Calu3 (cell line): ENCODE measurements at regions not wholly inside any gene's neighbourhood (a gene's known extent, or its start where the extent isn't known, plus 50 kb on each side); places are given as distances from the start of the nearest gene placed in this dataset.

Experiments used
- BruUV-seq: library from RNA; stranded (reverse); fragments of 400-500 nt; replicated peaks from 2 replicates; lab custom pipeline; 2021; lab: Mats Ljungman, UMichigan
- CTCF ChIA-PET: fragments of 300-600 bp; sonication (Branson Sonifier 250); formaldehyde crosslinking; loops from one replicate; lab custom pipeline; 2022; ENCODE audit warnings: antibody characterized with exemption; lab: Charles Lee
- DNase-seq: peaks from one replicate; pipeline ENCODE4 v3.0.0; 2022
- H3K27ac Mint-ChIP-seq: one replicate; pipeline ENCODE4 v1.8.0; 2022; ENCODE audit warnings: mixed read lengths; ENCODE audit not compliant: unreplicated experiment
- H3K27me3 Mint-ChIP-seq: one replicate; pipeline ENCODE4 v1.8.0; 2022; ENCODE audit warnings: mixed read lengths; ENCODE audit not compliant: unreplicated experiment
- H3K36me3 Mint-ChIP-seq: one replicate; pipeline ENCODE4 v1.8.0; 2022; ENCODE audit warnings: mild to moderate bottlenecking, moderate library complexity, mixed read lengths; ENCODE audit not compliant: insufficient read depth, unreplicated experiment
- H3K4me1 Mint-ChIP-seq: one replicate; pipeline ENCODE4 v1.8.0; 2022; ENCODE audit warnings: mild to moderate bottlenecking, low read depth, mixed read lengths; ENCODE audit not compliant: unreplicated experiment
- H3K4me3 Mint-ChIP-seq: one replicate; pipeline ENCODE4 v1.8.0; 2022; ENCODE audit warnings: mild to moderate bottlenecking, low read depth, moderate library complexity, mixed read lengths; ENCODE audit not compliant: unreplicated experiment
- H3K9me3 Mint-ChIP-seq: one replicate; pipeline ENCODE4 v1.8.0; 2022; ENCODE audit warnings: low read depth, mixed read lengths; ENCODE audit not compliant: unreplicated experiment
- intact Hi-C: fragments of 100-400 bp; cut with micrococcal nuclease; formaldehyde crosslinking; loops from one replicate; pipeline ENCODE4 v1.10.0; 2022; ENCODE audit not compliant: unreplicated experiment
- TF ChIP-seq, protein P1 (sequence below): fragments of 200-600 bp; IDR thresholded peaks from one replicate; pipeline ENCODE4 v1.8.0; 2022; ENCODE audit warnings: antibody characterized with exemption; ENCODE audit not compliant: unreplicated experiment

DNA sequence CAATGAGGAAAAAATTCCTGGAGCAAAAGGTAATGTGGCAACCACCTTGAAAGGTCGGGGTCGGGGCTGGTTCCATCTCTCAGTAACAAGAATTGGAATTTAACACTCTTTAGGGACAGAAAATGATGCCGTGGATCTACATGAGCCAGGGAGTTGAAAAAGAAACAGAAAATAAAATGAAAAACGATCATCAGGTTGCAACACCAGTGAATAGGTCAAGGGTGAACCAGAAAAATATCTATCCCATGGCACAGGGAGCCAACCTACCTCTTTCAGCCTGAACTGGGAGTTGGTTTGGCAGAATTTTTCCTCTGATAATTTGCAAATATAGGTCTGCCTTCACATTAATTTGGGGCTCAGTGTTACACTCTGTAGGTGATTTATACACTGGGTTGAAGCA is 93.7 kb downstream of the C4orf33 start:
- DNase-seq: no peak
- TF ChIP-seq, protein P1, sequence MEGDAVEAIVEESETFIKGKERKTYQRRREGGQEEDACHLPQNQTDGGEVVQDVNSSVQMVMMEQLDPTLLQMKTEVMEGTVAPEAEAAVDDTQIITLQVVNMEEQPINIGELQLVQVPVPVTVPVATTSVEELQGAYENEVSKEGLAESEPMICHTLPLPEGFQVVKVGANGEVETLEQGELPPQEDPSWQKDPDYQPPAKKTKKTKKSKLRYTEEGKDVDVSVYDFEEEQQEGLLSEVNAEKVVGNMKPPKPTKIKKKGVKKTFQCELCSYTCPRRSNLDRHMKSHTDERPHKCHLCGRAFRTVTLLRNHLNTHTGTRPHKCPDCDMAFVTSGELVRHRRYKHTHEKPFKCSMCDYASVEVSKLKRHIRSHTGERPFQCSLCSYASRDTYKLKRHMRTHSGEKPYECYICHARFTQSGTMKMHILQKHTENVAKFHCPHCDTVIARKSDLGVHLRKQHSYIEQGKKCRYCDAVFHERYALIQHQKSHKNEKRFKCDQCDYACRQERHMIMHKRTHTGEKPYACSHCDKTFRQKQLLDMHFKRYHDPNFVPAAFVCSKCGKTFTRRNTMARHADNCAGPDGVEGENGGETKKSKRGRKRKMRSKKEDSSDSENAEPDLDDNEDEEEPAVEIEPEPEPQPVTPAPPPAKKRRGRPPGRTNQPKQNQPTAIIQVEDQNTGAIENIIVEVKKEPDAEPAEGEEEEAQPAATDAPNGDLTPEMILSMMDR: no peak
- H3K27me3 Mint-ChIP-seq: no peaks in the 10 kb centered on the region

DNA sequence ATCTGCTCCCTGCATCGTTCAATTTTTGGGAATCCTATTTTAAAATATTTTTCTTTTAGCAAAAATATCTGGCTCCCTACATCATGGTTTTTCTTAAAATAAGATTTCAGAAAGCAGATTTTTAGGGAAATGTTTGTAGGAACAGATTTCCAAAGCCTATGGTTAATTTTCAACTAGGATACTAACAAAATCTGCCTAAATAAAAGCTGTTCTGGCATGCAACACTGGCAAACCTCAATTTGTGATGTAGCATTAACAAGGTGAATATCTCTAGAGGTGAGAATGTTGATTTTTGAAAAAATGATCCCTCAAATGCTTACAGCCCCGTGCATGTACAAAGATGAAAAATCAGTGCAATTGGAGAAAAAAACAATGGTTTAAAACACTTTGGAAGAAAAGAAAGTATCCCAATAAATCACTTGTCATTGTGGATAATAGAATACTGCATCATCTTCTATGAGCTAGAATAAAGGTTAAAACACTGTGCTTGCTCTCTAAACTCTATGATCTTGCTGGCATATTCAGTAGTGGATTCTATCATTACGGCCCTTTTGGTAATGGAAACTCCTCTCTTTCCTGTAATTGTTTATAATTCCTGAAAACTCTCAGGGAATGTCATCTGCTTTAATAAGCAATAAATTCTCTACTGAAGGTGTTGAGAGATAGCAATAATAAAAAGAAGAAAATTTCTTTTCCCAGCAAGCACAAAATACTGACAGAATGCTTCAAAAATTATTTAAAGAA is 97.6 kb downstream of the C4orf33 start:
- CTCF ChIA-PET: no interaction called here
- intact Hi-C loops: no loop called here
- TF ChIP-seq, protein P1: no peak
- Mint-ChIP-seq H3K9me3 (no peaks in the 10 kb centered on the region), H3K27ac (no peak overlapping the region), H3K27me3 (no peaks in the 10 kb centered on the region), H3K4me3 (no peak overlapping the region), H3K4me1 (no peaks in the 10 kb centered on the region), H3K36me3 (no peaks in the 10 kb centered on the region)
- DNase-seq: no peak
- no TSS peak for BruUV-seq

More for the DNA sequence above, 93.7 kb downstream of the C4orf33 start:
- CTCF ChIA-PET: interaction anchor here (0.7 kb wide), 1 partner anchor 741 kb away, joined by 3 read pairs; no protein-coding TSS in a partner anchor
- Mint-ChIP-seq H3K4me1 (no peaks in the 10 kb centered on the region), H3K4me3 (no peak overlapping the region), H3K9me3 (no peaks in the 10 kb centered on the region), H3K36me3 (no peaks in the 10 kb centered on the region), H3K27ac (no peak overlapping the region)
- no TSS peak for BruUV-seq
- intact Hi-C loops: no loop called here

DNA sequence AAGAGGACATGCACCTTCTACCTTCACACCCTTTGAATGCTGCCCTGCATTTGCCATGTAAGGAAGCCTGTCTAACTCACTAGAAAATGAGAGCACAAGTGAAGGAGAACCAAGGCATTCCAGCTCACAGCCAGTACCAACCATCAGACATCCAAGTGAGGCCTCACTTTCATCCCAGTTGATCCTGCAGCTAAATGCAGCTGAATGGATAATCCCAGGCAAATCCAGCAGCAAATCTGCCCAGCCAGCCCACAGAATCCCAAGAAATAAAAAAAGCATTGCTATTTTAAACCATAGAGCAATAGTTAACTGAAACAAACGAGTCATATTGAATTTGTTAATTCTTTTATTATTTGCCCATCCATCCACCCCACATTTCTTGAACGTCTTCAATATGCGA is 112.5 kb downstream of the C4orf33 start:
- H3K36me3 Mint-ChIP-seq: no peaks in the 10 kb centered on the region
- H3K4me3 Mint-ChIP-seq: no peak overlapping the region
- H3K27ac Mint-ChIP-seq: no peak overlapping the region
- H3K27me3 Mint-ChIP-seq: no peaks in the 10 kb centered on the region
- CTCF ChIA-PET: no interaction called here
- no peak for DNase-seq
- intact Hi-C loops: no loop called here
- BruUV-seq: no TSS peak
- no peaks in the 10 kb centered on the region for H3K9me3 Mint-ChIP-seq
- H3K4me1 Mint-ChIP-seq: no peaks in the 10 kb centered on the region
- TF ChIP-seq, protein P1: no peak

DNA sequence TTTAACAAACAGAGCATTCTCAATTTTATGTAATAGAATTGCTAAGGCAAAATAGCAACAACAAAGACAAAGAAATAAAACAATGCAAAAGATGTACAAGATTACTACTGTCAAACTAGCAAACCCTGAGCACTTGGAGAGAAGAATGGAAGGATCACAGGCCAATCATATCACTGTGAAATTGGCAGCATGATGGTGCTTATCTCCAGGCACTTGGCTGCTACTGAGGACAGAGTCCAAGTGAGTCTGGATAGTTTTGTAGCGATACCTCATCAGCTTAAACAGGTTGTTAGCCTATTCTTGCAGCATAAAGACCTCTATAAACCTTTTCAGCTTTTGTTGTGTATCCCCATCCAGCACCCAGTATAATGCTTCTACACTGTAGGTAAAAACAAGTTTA is 117.7 kb downstream of the C4orf33 start:
- intact Hi-C loops: no loop called here
- Mint-ChIP-seq H3K36me3 (no peaks in the 10 kb centered on the region), H3K4me1 (no peaks in the 10 kb centered on the region), H3K27me3 (no peaks in the 10 kb centered on the region), H3K9me3 (no peaks in the 10 kb centered on the region), H3K27ac (no peak overlapping the region), H3K4me3 (no peak overlapping the region)
- CTCF ChIA-PET: no interaction called here
- DNase-seq: no peak
- TF ChIP-seq, protein P1: no peak
- BruUV-seq: no TSS peak
